ENCODE measurements at regions not wholly inside any gene's neighbourhood (a gene's known extent, or its start where the extent isn't known, plus 50 kb on each side); places are given as distances from the start of the nearest gene placed in this dataset.

GRCh38 chr20:11050350-11050749, 376.6 kb upstream of the JAG1 start:
- Histone ChIP-seq H3K9me2 (ENCODE audit: insufficient read depth, low read length) (no peaks in the 10 kb centered on the region), H3K36me3 (ENCODE audit: insufficient read depth, low read length) (no peaks in the 10 kb centered on the region), H3K9me3 (ENCODE audit: low read length) (no peaks in the 10 kb centered on the region), H3K4me1 (ENCODE audit: insufficient read depth, low read length, poor library complexity, severe bottlenecking) (no peaks in the 10 kb centered on the region), H4K20me1 (ENCODE audit: insufficient read depth, low read length) (no peaks in the 10 kb centered on the region), H3K27ac (ENCODE audit: low read depth, low read length, poor library complexity, severe bottlenecking) (no peak overlapping the region), H3K4me3 (ENCODE audit: low read depth, low read length, poor library complexity, severe bottlenecking) (no peak overlapping the region), H3K79me2 (ENCODE audit: insufficient read depth, low read depth, low read length) (no peaks in the 10 kb centered on the region), H2AFZ (ENCODE audit: low read length) (no peak overlapping the region), H3K4me2 (ENCODE audit: low read length) (no peak overlapping the region)
- no peak for DNase-seq (ENCODE audit: low spot score)
- CTCF ChIA-PET (ENCODE audit: unreplicated experiment) = no interaction called here
- no peak for TF ChIP-seq CTCF (conservative IDR thresholded peaks at IDR 0.05; ENCODE audit: low read length)
- no peak for TF ChIP-seq EZH2phosphoT487 (IDR thresholded peaks at IDR 0.05; ENCODE audit: borderline replicate concordance, low read depth, low read length)
- intact Hi-C loops (cut with micrococcal nuclease; ENCODE audit: unreplicated experiment) = no loop called here
- POLR2A ChIA-PET = no interaction called here
- no TSS peak for BruUV-seq (replicated peaks)

- POLR2A ChIA-PET = interaction anchor here (0.7 kb wide), 1 partner anchor 24 kb away, joined by 3 read pairs; no protein-coding TSS in a partner anchor
- intact Hi-C loops (cut with micrococcal nuclease; ENCODE audit: unreplicated experiment) = no loop called here
- TF ChIP-seq EZH2phosphoT487 (IDR thresholded peaks at IDR 0.05; ENCODE audit: borderline replicate concordance, low read depth, low read length) (no peak), CTCF (conservative IDR thresholded peaks at IDR 0.05; ENCODE audit: low read length) (no peak)
- no TSS peak for BruUV-seq (replicated peaks)
- Histone ChIP-seq H3K4me3 (ENCODE audit: low read depth, low read length, poor library complexity, severe bottlenecking) (no peak overlapping the region), H3K79me2 (ENCODE audit: insufficient read depth, low read depth, low read length) (no peaks in the 10 kb centered on the region), H2AFZ (ENCODE audit: low read length) (no peak overlapping the region), H4K20me1 (ENCODE audit: insufficient read depth, low read length) (no peaks in the 10 kb centered on the region), H3K9me3 (ENCODE audit: low read length) (no peaks in the 10 kb centered on the region), H3K4me2 (ENCODE audit: low read length) (no peak overlapping the region), H3K36me3 (ENCODE audit: insufficient read depth, low read length) (no peaks in the 10 kb centered on the region), H3K4me1 (ENCODE audit: insufficient read depth, low read length, poor library complexity, severe bottlenecking) (no peaks in the 10 kb centered on the region), H3K27ac (ENCODE audit: low read depth, low read length, poor library complexity, severe bottlenecking) (no peak overlapping the region), H3K9me2 (ENCODE audit: insufficient read depth, low read length) (no peaks in the 10 kb centered on the region)
- CTCF ChIA-PET (ENCODE audit: unreplicated experiment) = no interaction called here
- no peak for DNase-seq (ENCODE audit: low spot score)
Observed at GRCh38 chr20:11051136-11051535, 377.3 kb upstream of the JAG1 start.

- intact Hi-C loops (cut with micrococcal nuclease; ENCODE audit: unreplicated experiment) = no loop called here
- Histone ChIP-seq H3K4me1 (ENCODE audit: insufficient read depth, low read length, poor library complexity, severe bottlenecking) (no peaks in the 10 kb centered on the region), H3K4me3 (ENCODE audit: low read depth, low read length, poor library complexity, severe bottlenecking) (no peak overlapping the region), H2AFZ (ENCODE audit: low read length) (no peak overlapping the region), H3K79me2 (ENCODE audit: insufficient read depth, low read depth, low read length) (no peaks in the 10 kb centered on the region), H3K9me3 (ENCODE audit: low read length) (no peaks in the 10 kb centered on the region), H3K9me2 (ENCODE audit: insufficient read depth, low read length) (no peaks in the 10 kb centered on the region), H3K4me2 (ENCODE audit: low read length) (no peak overlapping the region), H3K36me3 (ENCODE audit: insufficient read depth, low read length) (no peaks in the 10 kb centered on the region), H3K27ac (ENCODE audit: low read depth, low read length, poor library complexity, severe bottlenecking) (no peak overlapping the region), H4K20me1 (ENCODE audit: insufficient read depth, low read length) (no peaks in the 10 kb centered on the region)
- no peak for DNase-seq (ENCODE audit: low spot score)
- CTCF ChIA-PET (ENCODE audit: unreplicated experiment) = no interaction called here
- no TSS peak for BruUV-seq (replicated peaks)
- POLR2A ChIA-PET = interaction anchor here (0.9 kb wide), 1 partner anchor 13 kb away, joined by 3 read pairs; no protein-coding TSS in a partner anchor
- TF ChIP-seq CTCF (conservative IDR thresholded peaks at IDR 0.05; ENCODE audit: low read length) = no peak
- no peak for TF ChIP-seq EZH2phosphoT487 (IDR thresholded peaks at IDR 0.05; ENCODE audit: borderline replicate concordance, low read depth, low read length)
Observed at GRCh38 chr20:11053310-11053709, 379.5 kb upstream of the JAG1 start.
